Chondrocyte (in vitro differentiated cells): ENCODE measurements at regions not wholly inside any gene's neighbourhood (a gene's known extent, or its start where the extent isn't known, plus 50 kb on each side); places are given as distances from the start of the nearest gene placed in this dataset.

Experiments used
- DNase-seq: peaks from one replicate; pipeline ENCODE4 v3.0.0; 2021; ENCODE audit warnings: mixed read lengths, low spot score
- H3K27ac Mint-ChIP-seq: one replicate; pipeline ENCODE4 v1.8.0; 2021; ENCODE audit warnings: mild to moderate bottlenecking, moderate library complexity, mixed read lengths; ENCODE audit not compliant: unreplicated experiment
- H3K27me3 Mint-ChIP-seq: 2 replicates; pipeline ENCODE4 v1.8.0; 2021; ENCODE audit warnings: low read depth, mixed read lengths
- H3K36me3 Mint-ChIP-seq: 2 replicates; pipeline ENCODE4 v1.8.0; 2021; ENCODE audit warnings: low read depth, mixed read lengths
- H3K4me1 Mint-ChIP-seq: 2 replicates; pipeline ENCODE4 v1.8.0; 2021; ENCODE audit warnings: low read depth, mild to moderate bottlenecking, mixed read lengths
- H3K4me3 Mint-ChIP-seq: one replicate; pipeline ENCODE4 v1.8.0; 2021; ENCODE audit warnings: mild to moderate bottlenecking, moderate library complexity, mixed read lengths; ENCODE audit not compliant: unreplicated experiment
- H3K9me3 Mint-ChIP-seq: 2 replicates; pipeline ENCODE4 v1.8.0; 2021; ENCODE audit warnings: low read depth, mixed read lengths
- TF ChIP-seq, protein P1 (sequence below): fragments of 200-600 bp; sonication (generic); IDR thresholded peaks from 2 replicates; pipeline ENCODE4 v1.5.0; 2021; ENCODE audit warnings: antibody characterized with exemption, mild to moderate bottlenecking, moderate library complexity

DNA sequence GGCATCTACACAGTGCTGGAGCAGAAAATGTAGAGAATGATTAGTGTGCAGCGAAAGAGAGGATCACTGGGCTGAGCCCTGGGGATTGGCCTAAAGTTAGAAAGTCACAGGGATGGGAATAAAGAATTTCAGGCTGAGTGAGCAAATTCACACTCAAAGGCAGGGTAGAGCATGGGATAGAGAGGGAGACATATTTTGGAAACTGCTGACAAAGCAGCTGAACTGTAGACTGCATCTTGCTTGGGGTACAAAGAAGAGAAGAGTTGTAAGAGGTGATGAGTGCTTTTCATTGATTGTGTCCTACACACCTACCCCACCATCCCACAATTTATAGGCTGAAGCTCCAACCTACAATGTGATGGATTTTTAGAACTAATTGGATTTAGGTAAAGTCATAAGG, 677.8 kb downstream of the TAF11L14 start:
- TF ChIP-seq, protein P1, sequence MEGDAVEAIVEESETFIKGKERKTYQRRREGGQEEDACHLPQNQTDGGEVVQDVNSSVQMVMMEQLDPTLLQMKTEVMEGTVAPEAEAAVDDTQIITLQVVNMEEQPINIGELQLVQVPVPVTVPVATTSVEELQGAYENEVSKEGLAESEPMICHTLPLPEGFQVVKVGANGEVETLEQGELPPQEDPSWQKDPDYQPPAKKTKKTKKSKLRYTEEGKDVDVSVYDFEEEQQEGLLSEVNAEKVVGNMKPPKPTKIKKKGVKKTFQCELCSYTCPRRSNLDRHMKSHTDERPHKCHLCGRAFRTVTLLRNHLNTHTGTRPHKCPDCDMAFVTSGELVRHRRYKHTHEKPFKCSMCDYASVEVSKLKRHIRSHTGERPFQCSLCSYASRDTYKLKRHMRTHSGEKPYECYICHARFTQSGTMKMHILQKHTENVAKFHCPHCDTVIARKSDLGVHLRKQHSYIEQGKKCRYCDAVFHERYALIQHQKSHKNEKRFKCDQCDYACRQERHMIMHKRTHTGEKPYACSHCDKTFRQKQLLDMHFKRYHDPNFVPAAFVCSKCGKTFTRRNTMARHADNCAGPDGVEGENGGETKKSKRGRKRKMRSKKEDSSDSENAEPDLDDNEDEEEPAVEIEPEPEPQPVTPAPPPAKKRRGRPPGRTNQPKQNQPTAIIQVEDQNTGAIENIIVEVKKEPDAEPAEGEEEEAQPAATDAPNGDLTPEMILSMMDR: no peak
- Mint-ChIP-seq H3K27ac (no peak overlapping the region), H3K4me1 (no peaks in the 10 kb centered on the region), H3K9me3 (no peaks in the 10 kb centered on the region), H3K27me3 (no peaks in the 10 kb centered on the region), H3K36me3 (no peaks in the 10 kb centered on the region), H3K4me3 (no peak overlapping the region)
- DNase-seq: no peak

DNA sequence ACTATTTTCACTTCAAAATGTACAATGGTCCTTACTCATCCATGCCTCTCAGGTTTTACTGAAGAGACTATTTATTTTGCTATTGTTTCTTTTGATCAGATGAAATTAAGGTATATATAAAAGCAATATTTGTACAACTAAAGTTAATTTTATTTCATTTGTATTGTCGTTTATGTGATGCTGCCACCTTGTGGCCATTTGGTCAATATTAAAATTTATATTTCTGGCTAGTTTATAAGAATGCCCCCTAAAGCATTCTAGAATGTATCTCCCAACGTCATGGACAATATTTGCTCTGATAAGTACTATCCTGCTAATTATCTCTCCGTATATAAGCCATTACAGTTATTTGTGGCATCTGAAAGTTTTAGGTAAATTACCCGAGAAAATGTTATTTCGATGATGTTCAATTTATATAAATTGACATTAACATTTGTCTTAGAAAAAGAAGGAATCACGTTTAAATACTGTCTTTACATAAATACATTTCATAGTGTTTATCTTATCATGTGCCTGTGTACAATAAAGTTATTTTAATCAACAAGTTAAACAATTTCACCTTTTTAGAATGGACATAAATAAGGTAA, 680.0 kb downstream of the TAF11L14 start:
- no peak overlapping the region for H3K27ac Mint-ChIP-seq
- TF ChIP-seq, protein P1: peak; percentile 89
- H3K36me3 Mint-ChIP-seq: no peaks in the 10 kb centered on the region
- H3K9me3 Mint-ChIP-seq: no peaks in the 10 kb centered on the region
- H3K4me1 Mint-ChIP-seq: no peaks in the 10 kb centered on the region
- no peaks in the 10 kb centered on the region for H3K27me3 Mint-ChIP-seq
- no peak overlapping the region for H3K4me3 Mint-ChIP-seq
- DNase-seq: no peak

DNA sequence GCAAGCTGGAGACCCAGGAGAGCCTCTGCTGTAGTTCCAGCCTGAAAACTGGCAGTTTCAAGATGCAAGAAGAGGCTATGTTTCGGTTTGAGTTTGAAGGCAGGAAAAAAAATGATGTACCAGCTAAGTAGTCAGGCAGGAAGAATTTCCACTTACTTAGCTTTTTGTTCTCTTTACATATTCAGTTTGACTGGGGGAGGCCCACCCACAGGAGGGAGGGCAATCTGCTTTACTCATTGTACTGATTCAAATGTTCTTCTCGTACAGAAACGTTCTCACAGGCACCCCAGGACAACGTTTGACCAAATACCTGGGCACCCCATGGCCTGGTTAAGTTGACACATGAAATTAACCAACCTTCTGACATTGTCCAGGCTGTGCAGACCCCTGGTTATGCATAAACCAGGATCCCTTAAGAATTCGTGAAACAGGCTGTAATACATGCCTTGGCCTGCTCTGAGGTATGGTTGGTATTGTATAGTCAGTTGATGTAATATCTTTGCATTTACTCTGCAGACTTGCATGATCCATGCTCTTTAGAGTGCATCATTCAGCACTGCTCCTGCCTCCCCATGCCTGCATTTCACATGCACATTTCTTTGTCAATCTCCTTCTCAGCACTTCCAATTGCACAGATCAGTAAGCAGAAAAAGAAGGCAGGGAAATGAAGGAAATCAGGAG, 687.1 kb downstream of the TAF11L14 start:
- Mint-ChIP-seq H3K36me3 (no peaks in the 10 kb centered on the region), H3K9me3 (peaks cover 3% of the 10 kb centered on the region), H3K4me1 (peaks cover 26% of the 10 kb centered on the region), H3K4me3 (no peak overlapping the region), H3K27me3 (no peaks in the 10 kb centered on the region), H3K27ac (no peak overlapping the region)
- TF ChIP-seq, protein P1: no peak
- DNase-seq: no peak

DNA sequence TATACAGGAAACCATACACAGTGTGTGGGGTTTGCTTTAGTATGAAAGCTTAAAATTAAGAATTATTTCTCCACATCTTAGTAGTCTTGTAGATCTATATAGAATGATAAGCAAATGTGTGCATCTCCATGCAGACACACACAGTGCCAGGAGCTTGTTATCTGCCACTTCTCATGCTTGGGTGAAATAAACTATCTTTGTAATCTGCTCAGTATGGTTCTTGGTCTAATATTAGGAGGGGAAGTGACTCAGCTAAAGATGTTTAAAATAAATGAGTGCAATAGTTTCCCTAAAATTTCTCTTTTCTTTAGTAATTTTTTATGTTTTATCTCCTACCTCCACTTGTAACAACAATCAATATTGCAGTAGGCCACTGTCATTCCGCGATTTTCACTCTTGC, 689.6 kb downstream of the TAF11L14 start:
- Mint-ChIP-seq H3K9me3 (peaks cover 3% of the 10 kb centered on the region), H3K27me3 (no peaks in the 10 kb centered on the region), H3K27ac (peak overlapping the region; percentile 20), H3K4me3 (no peak overlapping the region), H3K36me3 (no peaks in the 10 kb centered on the region), H3K4me1 (peaks cover 26% of the 10 kb centered on the region)
- TF ChIP-seq, protein P1: no peak
- no peak for DNase-seq

DNA sequence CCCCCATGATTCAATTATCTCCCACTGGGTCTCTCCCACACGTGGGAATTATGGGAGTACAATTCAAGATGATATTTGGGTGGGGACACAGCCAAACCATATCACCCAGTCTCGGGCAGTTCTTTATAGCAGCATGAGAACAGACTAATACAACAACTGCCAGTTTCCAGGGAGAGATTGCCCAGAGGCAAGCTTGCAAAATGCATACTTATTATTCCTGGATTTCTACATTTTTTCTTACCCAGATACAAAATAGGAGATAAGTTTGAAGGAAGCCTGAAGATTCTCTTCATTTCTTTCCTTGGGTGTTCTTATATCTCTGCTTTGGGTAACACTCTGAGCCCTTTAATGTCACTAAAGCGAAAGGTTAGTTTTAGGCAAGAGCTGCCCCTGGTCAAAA, 691.2 kb downstream of the TAF11L14 start:
- Mint-ChIP-seq H3K36me3 (no peaks in the 10 kb centered on the region), H3K4me1 (peaks cover 35% of the 10 kb centered on the region), H3K4me3 (no peak overlapping the region), H3K27ac (peak overlapping the region; percentile 70), H3K27me3 (no peaks in the 10 kb centered on the region), H3K9me3 (peaks cover 3% of the 10 kb centered on the region)
- DNase-seq: no peak
- TF ChIP-seq, protein P1: no peak
